ENCODE measurements at regions not wholly inside any gene's neighbourhood (a gene's known extent, or its start where the extent isn't known, plus 50 kb on each side); places are given as distances from the start of the nearest gene placed in this dataset.

GRCh38 chr13:109649713-109650112 is 136.7 kb downstream of the IRS2 start:
- Histone ChIP-seq H3K27ac (ENCODE audit: low read length) (no peak overlapping the region), H3K4me3 (ENCODE audit: low read length) (no peak overlapping the region), H3K9me3 (ENCODE audit: low read length) (no peaks in the 10 kb centered on the region), H3K36me3 (ENCODE audit: low read depth, low read length) (no peaks in the 10 kb centered on the region), H3K9ac (ENCODE audit: low read length) (no peak overlapping the region), H3K4me2 (ENCODE audit: low read length) (no peak overlapping the region), H3K79me2 (ENCODE audit: low read length) (no peaks in the 10 kb centered on the region), H4K20me1 (ENCODE audit: low read length) (no peaks in the 10 kb centered on the region), H2AFZ (ENCODE audit: low read length) (no peak overlapping the region), H3K9me2 (replicated peaks; ENCODE audit: low read length) (no peaks in the 10 kb centered on the region), H3F3A (ENCODE audit: low read length, unreplicated experiment) (no peaks in the 10 kb centered on the region), H3K4me1 (ENCODE audit: insufficient read depth, low read length) (peaks cover 21% of the 10 kb centered on the region), H3K27me3 (ENCODE audit: low read length) (no peaks in the 10 kb centered on the region)
- DNase-seq (peak; percentile 37), ATAC-seq (no peak)
- ChIA-PET CTCF (no interaction called here), POLR2A (ENCODE audit: unreplicated experiment) (no interaction called here)
- intact Hi-C loops (cut with micrococcal nuclease), result no loop called here
- BruUV-seq (replicated peaks), result no TSS peak
- TF ChIP-seq EZH2phosphoT487 (IDR thresholded peaks at IDR 0.05; ENCODE audit: borderline replicate concordance, low read length) (no peak), EZH2 (IDR thresholded peaks at IDR 0.05; ENCODE audit: low read length, unreplicated experiment) (no peak), CTCF (conservative IDR thresholded peaks at IDR 0.05; ENCODE audit: low read depth, low read length) (no peak)

GRCh38 chr13:109647699-109648098 is 138.7 kb downstream of the IRS2 start:
- POLR2A ChIA-PET (ENCODE audit: unreplicated experiment), result no interaction called here
- no TSS peak for BruUV-seq (replicated peaks)
- Histone ChIP-seq H3K9me3 (ENCODE audit: low read length) (no peaks in the 10 kb centered on the region), H3K4me3 (ENCODE audit: low read length) (no peak overlapping the region), H2AFZ (ENCODE audit: low read length) (no peak overlapping the region), H3K27me3 (ENCODE audit: low read length) (no peaks in the 10 kb centered on the region), H3K36me3 (ENCODE audit: low read depth, low read length) (no peaks in the 10 kb centered on the region), H3K4me1 (ENCODE audit: insufficient read depth, low read length) (peaks cover 27% of the 10 kb centered on the region), H4K20me1 (ENCODE audit: low read length) (no peaks in the 10 kb centered on the region), H3K9ac (ENCODE audit: low read length) (0 out of 2 replicates have a peak overlapping the region, but pooled peaks have one; percentile 17), H3K79me2 (ENCODE audit: low read length) (no peaks in the 10 kb centered on the region), H3K4me2 (ENCODE audit: low read length) (no peak overlapping the region), H3K9me2 (replicated peaks; ENCODE audit: low read length) (no peaks in the 10 kb centered on the region), H3K27ac (ENCODE audit: low read length) (0 out of 2 replicates have a peak overlapping the region, but pooled peaks have one; percentile 6), H3F3A (ENCODE audit: low read length, unreplicated experiment) (no peaks in the 10 kb centered on the region)
- TF ChIP-seq EZH2 (IDR thresholded peaks at IDR 0.05; ENCODE audit: low read length, unreplicated experiment) (no peak), CTCF (conservative IDR thresholded peaks at IDR 0.05; ENCODE audit: low read depth, low read length) (no peak), EZH2phosphoT487 (IDR thresholded peaks at IDR 0.05; ENCODE audit: borderline replicate concordance, low read length) (no peak)
- DNase-seq (no peak), ATAC-seq (no peak)
- CTCF ChIA-PET, result no interaction called here
- intact Hi-C loops (cut with micrococcal nuclease), result no loop called here

- peak; percentile 17; the same call in 1 of the 2 replicates for ATAC-seq
- H2AFZ ChIP-seq (ENCODE audit: low read length), result no peak overlapping the region
- BruUV-seq (replicated peaks), result no TSS peak
- no peak for TF ChIP-seq EZH2 (IDR thresholded peaks at IDR 0.05; ENCODE audit: low read length, unreplicated experiment)
- no peak for TF ChIP-seq EZH2phosphoT487 (IDR thresholded peaks at IDR 0.05; ENCODE audit: borderline replicate concordance, low read length)
- no peak for TF ChIP-seq CTCF (conservative IDR thresholded peaks at IDR 0.05; ENCODE audit: low read depth, low read length)
- peak overlapping the region; percentile 37 for H3K9ac ChIP-seq (ENCODE audit: low read length)
- intact Hi-C loops (cut with micrococcal nuclease), result no loop called here
- peak; percentile 46 for DNase-seq
- ChIA-PET CTCF (no interaction called here), POLR2A (ENCODE audit: unreplicated experiment) (no interaction called here)
- no peaks in the 10 kb centered on the region for H3K27me3 ChIP-seq (ENCODE audit: low read length)
- H3K9me2 ChIP-seq (replicated peaks; ENCODE audit: low read length), result no peaks in the 10 kb centered on the region
- no peaks in the 10 kb centered on the region for H3K79me2 ChIP-seq (ENCODE audit: low read length)
- peak overlapping the region; percentile 51; the same call in 1 of the 2 replicates for H3K4me2 ChIP-seq (ENCODE audit: low read length)
- H3K27ac ChIP-seq (ENCODE audit: low read length), result peak overlapping the region; percentile 56
- H3K36me3 ChIP-seq (ENCODE audit: low read depth, low read length), result no peaks in the 10 kb centered on the region
- no peaks in the 10 kb centered on the region for H4K20me1 ChIP-seq (ENCODE audit: low read length)
- H3K4me3 ChIP-seq (ENCODE audit: low read length), result no peak overlapping the region
- no peaks in the 10 kb centered on the region for H3F3A ChIP-seq (ENCODE audit: low read length, unreplicated experiment)
- H3K4me1 ChIP-seq (ENCODE audit: insufficient read depth, low read length), result peaks cover 27% of the 10 kb centered on the region
- H3K9me3 ChIP-seq (ENCODE audit: low read length), result no peaks in the 10 kb centered on the region
Measured at GRCh38 chr13:109647053-109647452, 139.3 kb downstream of the IRS2 start.

Measured in PC-3 (cell line).